Hepatocyte (in vitro differentiated cells): ENCODE measurements at regions not wholly inside any gene's neighbourhood (a gene's known extent, or its start where the extent isn't known, plus 50 kb on each side); places are given as distances from the start of the nearest gene placed in this dataset.

ENCODE experiments used
- DNase-seq: peaks from one replicate; pipeline ENCODE4 v3.0.0-alpha.2; 2016; ENCODE audit warnings: low spot score
- H2AFZ ChIP-seq: fragments of 200-600 bp; sonication (generic); 2 replicates; pipeline ENCODE4 v1.6.0; 2016; ENCODE audit warnings: antibody characterized with exemption, mild to moderate bottlenecking
- H3K27ac ChIP-seq: fragments of 200-600 bp; sonication (generic); 2 replicates; pipeline ENCODE4 v1.5.1; 2016; ENCODE audit warnings: mild to moderate bottlenecking
- H3K27me3 ChIP-seq: fragments of 200-600 bp; sonication (generic); 2 replicates; pipeline ENCODE4 v1.6.1; 2016
- H3K36me3 ChIP-seq: fragments of 200-600 bp; sonication (generic); replicated peaks from 2 replicates; pipeline ENCODE4 v1.5.1; 2016; ENCODE audit warnings: low read depth; ENCODE audit not compliant: insufficient read depth
- H3K4me1 ChIP-seq: fragments of 200-600 bp; sonication (generic); 2 replicates; pipeline ENCODE4 v1.5.1; 2016; ENCODE audit warnings: mild to moderate bottlenecking, moderate library complexity; ENCODE audit not compliant: insufficient read depth
- H3K4me2 ChIP-seq: fragments of 200-600 bp; sonication (generic); 2 replicates; pipeline ENCODE4 v1.6.0; 2016
- H3K4me3 ChIP-seq: fragments of 200-600 bp; sonication (generic); 2 replicates; pipeline ENCODE4 v1.5.1; 2016; ENCODE audit warnings: mild to moderate bottlenecking
- H3K79me2 ChIP-seq: fragments of 200-600 bp; sonication (generic); 2 replicates; pipeline ENCODE4 v1.6.0; 2017; ENCODE audit warnings: mild to moderate bottlenecking
- H3K9me2 ChIP-seq: fragments of 200-600 bp; sonication (generic); replicated peaks from 2 replicates; pipeline ENCODE4 v1.6.0; 2017; ENCODE audit warnings: mild to moderate bottlenecking; ENCODE audit not compliant: insufficient read depth
- H3K9me3 ChIP-seq: fragments of 200-600 bp; sonication (generic); 2 replicates; pipeline ENCODE4 v1.5.1; 2016; ENCODE audit warnings: low read depth, mild to moderate bottlenecking
- H4K20me1 ChIP-seq: fragments of 200-600 bp; sonication (generic); 2 replicates; pipeline ENCODE4 v1.6.0; 2016; ENCODE audit warnings: mild to moderate bottlenecking; ENCODE audit not compliant: insufficient read depth, poor library complexity, severe bottlenecking
- CTCF ChIP-seq: fragments of 200-600 bp; sonication (generic); IDR thresholded peaks from 2 replicates; pipeline ENCODE4 v1.5.1; 2016; ENCODE audit warnings: antibody characterized with exemption, mild to moderate bottlenecking; ENCODE audit not compliant: poor library complexity
- EZH2 ChIP-seq: fragments of 200-600 bp; sonication (generic); IDR thresholded peaks from 2 replicates; pipeline ENCODE4 v1.6.1; 2016; ENCODE audit warnings: antibody characterized with exemption, mild to moderate bottlenecking, borderline replicate concordance
- EZH2phosphoT487 ChIP-seq: fragments of 200-600 bp; sonication (generic); IDR thresholded peaks from one replicate; pipeline ENCODE4 v1.6.1; 2018; ENCODE audit warnings: antibody characterized with exemption, mild to moderate bottlenecking, low read depth, moderate library complexity; ENCODE audit not compliant: unreplicated experiment, severe bottlenecking
- WGBS: methylation state at CpG from one replicate; pipeline ENCODE4 v1.1.6; 2016; ENCODE audit warnings: low lambda C conversion rate; ENCODE audit errors: missing lambda C conversion rate; 5-methylcytosine and 5-hydroxymethylcytosine counted together

- H3K4me3 ChIP-seq: no peak overlapping the region
- no peaks in the 10 kb centered on the region for H4K20me1 ChIP-seq
- no peak overlapping the region for H2AFZ ChIP-seq
- no peak for DNase-seq
- H3K27ac ChIP-seq: no peak overlapping the region
- no peaks in the 10 kb centered on the region for H3K79me2 ChIP-seq
- no peaks in the 10 kb centered on the region for H3K4me1 ChIP-seq
- no peaks in the 10 kb centered on the region for H3K9me3 ChIP-seq
- no peak overlapping the region for H3K4me2 ChIP-seq
- H3K9me2 ChIP-seq: no peaks in the 10 kb centered on the region
- H3K36me3 ChIP-seq: no peaks in the 10 kb centered on the region
- WGBS: 95% methylated on average over 6 of the region's 6 CpGs
- no peaks in the 10 kb centered on the region for H3K27me3 ChIP-seq
- TF ChIP-seq CTCF (no peak), EZH2 (no peak), EZH2phosphoT487 (no peak)
Observed at GRCh38 chr7:115883629-115884028, 146.9 kb downstream of the TFEC start.

GRCh38 chr7:115881476-115881875, 149.1 kb downstream of the TFEC start:
- 92% methylated on average over 2 of the region's 2 CpGs for WGBS
- Histone ChIP-seq H3K9me2 (no peaks in the 10 kb centered on the region), H3K27me3 (no peaks in the 10 kb centered on the region), H3K4me3 (no peak overlapping the region), H3K4me2 (no peak overlapping the region), H3K27ac (no peak overlapping the region), H4K20me1 (no peaks in the 10 kb centered on the region), H3K79me2 (no peaks in the 10 kb centered on the region), H3K4me1 (no peaks in the 10 kb centered on the region), H3K36me3 (no peaks in the 10 kb centered on the region), H2AFZ (no peak overlapping the region), H3K9me3 (no peaks in the 10 kb centered on the region)
- TF ChIP-seq EZH2phosphoT487: no peak
- no peak for TF ChIP-seq EZH2
- no peak for TF ChIP-seq CTCF
- DNase-seq: no peak

GRCh38 chr7:115879171-115879570, 151.4 kb downstream of the TFEC start:
- Histone ChIP-seq H2AFZ (no peak overlapping the region), H4K20me1 (no peaks in the 10 kb centered on the region), H3K4me3 (no peak overlapping the region), H3K9me3 (no peaks in the 10 kb centered on the region), H3K27me3 (no peaks in the 10 kb centered on the region), H3K36me3 (no peaks in the 10 kb centered on the region), H3K9me2 (no peaks in the 10 kb centered on the region), H3K79me2 (no peaks in the 10 kb centered on the region), H3K27ac (no peak overlapping the region), H3K4me1 (no peaks in the 10 kb centered on the region), H3K4me2 (no peak overlapping the region)
- 79% methylated on average over 2 of the region's 2 CpGs for WGBS
- DNase-seq: no peak
- no peak for TF ChIP-seq EZH2
- no peak for TF ChIP-seq CTCF
- no peak for TF ChIP-seq EZH2phosphoT487

- no peak for DNase-seq
- Histone ChIP-seq H3K4me1 (no peaks in the 10 kb centered on the region), H3K4me2 (no peak overlapping the region), H3K36me3 (no peaks in the 10 kb centered on the region), H3K9me3 (no peaks in the 10 kb centered on the region), H3K9me2 (no peaks in the 10 kb centered on the region), H3K27me3 (no peaks in the 10 kb centered on the region), H3K79me2 (no peaks in the 10 kb centered on the region), H3K27ac (no peak overlapping the region), H4K20me1 (no peaks in the 10 kb centered on the region), H3K4me3 (no peak overlapping the region), H2AFZ (no peak overlapping the region)
- TF ChIP-seq EZH2 (no peak), EZH2phosphoT487 (no peak), CTCF (no peak)
Observed at GRCh38 chr7:115869801-115870200, 160.8 kb downstream of the TFEC start.
